Testis (tissue), 2 donors: ENCODE measurements at regions not wholly inside any gene's neighbourhood (a gene's known extent, or its start where the extent isn't known, plus 50 kb on each side); places are given as distances from the start of the nearest gene placed in this dataset.
"Not testable (repeated sequence)": the region's sequence is repeated elsewhere in the genome, so short reads cannot be mapped to it uniquely, and the experiment has no call there.

Source experiments
- DNase-seq: peaks from one replicate; pipeline ENCODE4 v3.0.0-alpha.2; 2019
- H3K27ac ChIP-seq, 2 donors: fragments of 200-600 bp; sonication (generic); one replicate each; pipeline ENCODE4 v1.5.1; 2019
- H3K27me3 ChIP-seq: fragments of 200-600 bp; sonication (generic); one replicate; pipeline ENCODE4 v1.5.1; 2019
- H3K36me3 ChIP-seq: fragments of 200-600 bp; sonication (generic); one replicate; pipeline ENCODE4 v1.5.1; 2017; ENCODE audit warnings: low read depth; ENCODE audit errors: missing control alignments
- H3K4me1 ChIP-seq: fragments of 200-600 bp; sonication (generic); one replicate; pipeline ENCODE4 v1.5.1; 2019
- H3K4me3 ChIP-seq, 2 donors: fragments of 200-600 bp; sonication (generic); one replicate each; pipeline ENCODE4 v1.5.1; 2017 to 2019
- H3K9me3 ChIP-seq: fragments of 200-600 bp; sonication (generic); one replicate; pipeline ENCODE4 v1.5.1; 2017
- POLR2A ChIP-seq: fragments of 450-650 bp; IDR thresholded peaks from one replicate; pipeline ENCODE4 v1.6.1; 2017; ENCODE audit warnings: antibody characterized with exemption, mild to moderate bottlenecking, moderate library complexity
- WGBS, 2 donors: methylation state at CpG; one replicate each; pipeline ENCODE4 v1.1.5; 2018; 5-methylcytosine and 5-hydroxymethylcytosine counted together
- intact Hi-C: fragments of 100-400 bp; cut with DNase I; formaldehyde crosslinking; loops from one replicate; pipeline ENCODE4 v1.15.1; 2023; ENCODE audit warnings: low total_unique reads
- TF ChIP-seq, protein P1 (sequence below), 3 experiments: fragments of 450-650 bp in 2 of 3; fragments of 200-600 bp in 1 of 3; sonication (generic) in 1 of 3; IDR thresholded peaks; one replicate each; pipeline ENCODE4 v1.5.1; 2016 to 2019; ENCODE audit warnings: antibody characterized with exemption in 3 of 3, mild to moderate bottlenecking in 2 of 3, moderate library complexity in 1 of 3

DNA sequence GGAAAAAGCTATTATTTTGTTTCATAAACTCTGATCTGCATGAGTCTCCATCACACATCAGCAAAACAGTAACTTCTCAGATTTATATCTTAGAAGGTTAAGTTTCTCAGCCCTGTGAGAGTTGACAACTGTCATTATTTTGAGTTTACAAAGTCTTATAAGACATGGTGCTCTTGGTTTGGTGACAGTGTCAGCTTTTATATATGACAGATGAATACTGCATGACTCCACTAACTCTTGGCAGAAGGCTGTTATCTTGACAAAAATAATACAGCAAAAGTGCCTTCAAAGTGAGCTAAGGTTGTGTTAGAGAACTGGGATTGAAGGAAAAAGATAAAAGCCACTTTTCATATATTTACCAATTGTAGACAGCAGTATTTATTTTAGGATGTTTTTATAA is 528.4 kb upstream of the SOX9 start:
- H3K4me1 ChIP-seq, result no peaks in the 10 kb centered on the region
- no peak for DNase-seq
- H3K4me3 ChIP-seq, result no peak overlapping the region
- no peaks in the 10 kb centered on the region for H3K36me3 ChIP-seq
- no peaks in the 10 kb centered on the region for H3K9me3 ChIP-seq
- no peaks in the 10 kb centered on the region for H3K27me3 ChIP-seq
- no peak overlapping the region for H3K27ac ChIP-seq
- intact Hi-C loops, result no loop called here
- no peak for TF ChIP-seq POLR2A
- TF ChIP-seq, protein P1, sequence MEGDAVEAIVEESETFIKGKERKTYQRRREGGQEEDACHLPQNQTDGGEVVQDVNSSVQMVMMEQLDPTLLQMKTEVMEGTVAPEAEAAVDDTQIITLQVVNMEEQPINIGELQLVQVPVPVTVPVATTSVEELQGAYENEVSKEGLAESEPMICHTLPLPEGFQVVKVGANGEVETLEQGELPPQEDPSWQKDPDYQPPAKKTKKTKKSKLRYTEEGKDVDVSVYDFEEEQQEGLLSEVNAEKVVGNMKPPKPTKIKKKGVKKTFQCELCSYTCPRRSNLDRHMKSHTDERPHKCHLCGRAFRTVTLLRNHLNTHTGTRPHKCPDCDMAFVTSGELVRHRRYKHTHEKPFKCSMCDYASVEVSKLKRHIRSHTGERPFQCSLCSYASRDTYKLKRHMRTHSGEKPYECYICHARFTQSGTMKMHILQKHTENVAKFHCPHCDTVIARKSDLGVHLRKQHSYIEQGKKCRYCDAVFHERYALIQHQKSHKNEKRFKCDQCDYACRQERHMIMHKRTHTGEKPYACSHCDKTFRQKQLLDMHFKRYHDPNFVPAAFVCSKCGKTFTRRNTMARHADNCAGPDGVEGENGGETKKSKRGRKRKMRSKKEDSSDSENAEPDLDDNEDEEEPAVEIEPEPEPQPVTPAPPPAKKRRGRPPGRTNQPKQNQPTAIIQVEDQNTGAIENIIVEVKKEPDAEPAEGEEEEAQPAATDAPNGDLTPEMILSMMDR (IDR thresholded peaks at IDR 0.05), result no peak

DNA sequence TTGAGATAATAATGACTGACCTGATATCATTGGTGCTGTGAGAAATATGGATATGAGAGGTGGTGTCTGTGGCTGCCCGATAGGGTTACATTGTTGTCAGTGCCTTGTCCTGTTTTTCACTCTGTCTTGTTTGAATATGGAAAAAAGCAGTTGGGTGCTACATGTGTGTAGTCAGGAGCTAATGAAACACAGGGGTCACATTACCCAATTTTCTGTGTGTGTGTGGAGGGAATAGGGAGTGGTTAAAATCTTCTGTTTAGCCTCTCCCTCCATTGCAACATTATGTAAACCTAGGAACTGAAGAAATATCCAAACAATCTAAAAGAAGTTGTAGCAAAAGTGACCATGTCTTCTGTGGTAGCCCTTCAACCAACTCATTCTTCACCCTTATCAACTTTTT is 527.7 kb upstream of the SOX9 start:
- TF ChIP-seq, protein P1 (IDR thresholded peaks at IDR 0.05), result no peak
- TF ChIP-seq POLR2A, result no peak
- H3K4me1 ChIP-seq, result no peaks in the 10 kb centered on the region
- no peak overlapping the region for H3K27ac ChIP-seq
- intact Hi-C loops, result no loop called here
- no peak for DNase-seq
- H3K4me3 ChIP-seq, result no peak overlapping the region
- no peaks in the 10 kb centered on the region for H3K36me3 ChIP-seq
- WGBS, 2 donors, result 43 to 82% methylated on average over 1 of the region's 1 CpG
- no peaks in the 10 kb centered on the region for H3K27me3 ChIP-seq
- no peaks in the 10 kb centered on the region for H3K9me3 ChIP-seq

DNA sequence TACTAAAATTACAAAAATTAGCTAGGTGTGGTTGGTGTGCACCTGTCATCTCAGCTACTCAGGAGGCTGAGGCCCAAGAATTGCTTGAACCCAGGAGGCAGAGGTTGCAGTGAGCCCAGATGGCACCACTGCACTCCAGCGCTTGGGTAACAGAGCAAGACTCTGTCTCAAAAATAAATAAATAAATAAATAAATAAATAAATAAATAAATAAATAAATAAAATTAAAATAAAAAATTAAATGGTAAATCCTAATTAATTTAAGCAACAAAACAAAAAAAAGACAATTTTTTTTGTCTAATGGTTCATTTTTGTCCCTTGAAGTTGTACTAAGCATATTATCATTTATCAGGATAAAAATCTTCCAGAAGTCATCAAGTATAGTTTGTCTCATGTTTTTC is 521.2 kb upstream of the SOX9 start:
- H3K27ac ChIP-seq, H3K27me3 ChIP-seq, H3K4me1 ChIP-seq, H3K36me3 ChIP-seq, DNase-seq, H3K9me3 ChIP-seq, intact Hi-C loops, H3K4me3 ChIP-seq: not testable (repeated sequence)
- 90 to 95% methylated on average over 1 of the region's 1 CpG for WGBS, 2 donors

DNA sequence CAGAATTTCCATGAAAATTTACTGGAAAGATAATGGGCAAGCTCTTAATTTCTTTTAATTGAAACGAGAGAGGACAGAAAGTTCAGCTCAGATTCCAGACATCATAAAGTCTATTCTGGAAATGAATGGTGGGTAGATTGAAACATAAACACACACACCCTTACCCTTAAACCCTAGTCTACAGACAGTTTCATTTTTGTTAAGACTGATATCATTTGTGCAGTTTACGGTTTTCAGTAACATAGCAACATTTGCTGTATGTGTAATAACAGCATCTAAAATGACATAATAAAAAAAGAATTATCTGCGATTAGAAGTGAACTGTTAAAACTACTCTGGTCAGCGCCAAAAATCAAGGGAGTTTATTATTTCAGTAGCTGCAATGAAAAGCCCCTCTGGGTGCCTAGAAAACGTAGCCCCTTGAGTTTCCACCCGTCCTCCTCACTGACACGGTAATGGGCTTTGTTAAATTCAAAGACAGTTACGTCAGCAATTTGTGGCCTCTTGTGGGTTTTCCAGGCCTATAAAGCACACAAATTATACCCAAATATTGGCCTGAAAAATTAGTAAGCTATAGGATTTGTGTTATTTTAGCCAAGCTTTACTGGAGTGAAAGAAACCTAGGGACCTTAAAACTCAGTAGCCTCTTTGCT is 520.6 kb upstream of the SOX9 start:
- Histone ChIP-seq H3K36me3 (no peaks in the 10 kb centered on the region), H3K9me3 (no peaks in the 10 kb centered on the region), H3K27ac (no peak overlapping the region), H3K4me1 (no peaks in the 10 kb centered on the region), H3K27me3 (no peaks in the 10 kb centered on the region), H3K4me3 (no peak overlapping the region)
- intact Hi-C loops, result no loop called here
- 81 to 84% methylated on average over 8 of the region's 8 CpGs for WGBS, 2 donors
- DNase-seq, result no peak
- no peak for TF ChIP-seq POLR2A
- TF ChIP-seq, protein P1 (IDR thresholded peaks at IDR 0.05), result no peak

DNA sequence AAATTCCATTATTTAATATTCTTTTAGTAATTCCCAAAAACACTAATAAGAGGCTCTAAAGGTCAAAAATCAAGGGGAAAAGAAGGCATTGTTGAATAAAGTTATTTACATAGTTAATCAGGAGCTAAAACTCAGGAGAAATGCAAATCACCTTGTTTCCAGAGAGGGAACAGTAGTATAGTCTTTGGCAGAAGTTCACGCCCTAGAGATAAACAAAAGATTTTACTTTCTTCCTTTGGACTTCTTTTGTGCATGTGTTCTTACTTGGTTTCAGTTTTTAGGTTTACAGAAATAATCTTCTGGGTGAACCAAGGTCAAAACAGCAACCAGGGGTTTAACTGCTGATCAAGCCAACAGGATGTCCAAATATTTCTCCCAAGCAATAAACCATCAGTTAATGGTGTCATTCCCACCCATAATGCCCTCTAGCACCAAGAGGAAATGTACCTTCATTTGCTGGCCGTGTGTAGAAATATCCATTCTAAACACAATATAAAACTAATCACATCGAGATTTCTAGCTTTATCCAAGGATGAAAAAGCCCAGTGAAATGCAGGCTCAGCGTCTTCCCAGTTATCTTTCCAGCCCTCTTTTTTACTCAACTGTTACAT is 518.8 kb upstream of the SOX9 start:
- WGBS, 2 donors, result 48 to 54% methylated on average over 4 of the region's 4 CpGs
- intact Hi-C loops, result no loop called here
- no peak for DNase-seq
- no peak overlapping the region for H3K4me3 ChIP-seq
- no peaks in the 10 kb centered on the region for H3K36me3 ChIP-seq
- no peak for TF ChIP-seq POLR2A
- TF ChIP-seq, protein P1 (IDR thresholded peaks at IDR 0.05), result no peak
- no peaks in the 10 kb centered on the region for H3K27me3 ChIP-seq
- no peaks in the 10 kb centered on the region for H3K4me1 ChIP-seq
- no peaks in the 10 kb centered on the region for H3K9me3 ChIP-seq
- no peak overlapping the region for H3K27ac ChIP-seq
